ENCODE measurements at regions not wholly inside any gene's neighbourhood (a gene's known extent, or its start where the extent isn't known, plus 50 kb on each side); places are given as distances from the start of the nearest gene placed in this dataset.
"Not testable (repeated sequence)": the region's sequence is repeated elsewhere in the genome, so short reads cannot be mapped to it uniquely, and the experiment has no call there.

DNA sequence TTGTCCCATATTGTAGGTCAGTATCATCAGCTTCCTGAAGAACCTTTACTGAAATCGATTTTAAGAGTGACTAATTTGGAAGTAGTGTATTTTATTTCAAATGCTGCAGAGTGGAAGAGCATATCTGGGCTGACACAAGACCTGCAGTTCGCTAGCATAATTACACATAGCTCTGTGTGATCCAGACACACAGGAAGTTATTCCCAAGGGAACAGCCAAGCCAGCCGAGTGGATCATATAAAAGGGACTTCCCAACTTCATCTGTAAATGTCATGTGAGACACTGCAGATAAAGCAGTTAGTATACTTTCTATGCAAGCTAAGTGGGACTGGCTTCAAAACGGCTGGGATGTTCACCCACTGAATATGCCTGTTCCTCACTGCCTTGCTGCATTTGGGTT is 760.4 kb downstream of the SLITRK1 start:
- Histone ChIP-seq H3K36me3 (replicated peaks in 1 of 2) (no peaks in the 10 kb centered on the region), H3K4me3 (no peak overlapping the region), H3K27ac (no peak overlapping the region), H3K9me3 (replicated peaks in 1 of 3) (no peaks in the 10 kb centered on the region), H3K4me1 (replicated peaks in 1 of 2) (no peaks in the 10 kb centered on the region), H3K27me3 (no peaks in the 10 kb centered on the region)
- no peak for DNase-seq
- intact Hi-C loops (cut with DNase I) = no loop called here
- 51 to 54% (median 53%) methylated on average over 4 of the region's 4 CpGs for WGBS, 4 donors
- TF ChIP-seq, protein P1, sequence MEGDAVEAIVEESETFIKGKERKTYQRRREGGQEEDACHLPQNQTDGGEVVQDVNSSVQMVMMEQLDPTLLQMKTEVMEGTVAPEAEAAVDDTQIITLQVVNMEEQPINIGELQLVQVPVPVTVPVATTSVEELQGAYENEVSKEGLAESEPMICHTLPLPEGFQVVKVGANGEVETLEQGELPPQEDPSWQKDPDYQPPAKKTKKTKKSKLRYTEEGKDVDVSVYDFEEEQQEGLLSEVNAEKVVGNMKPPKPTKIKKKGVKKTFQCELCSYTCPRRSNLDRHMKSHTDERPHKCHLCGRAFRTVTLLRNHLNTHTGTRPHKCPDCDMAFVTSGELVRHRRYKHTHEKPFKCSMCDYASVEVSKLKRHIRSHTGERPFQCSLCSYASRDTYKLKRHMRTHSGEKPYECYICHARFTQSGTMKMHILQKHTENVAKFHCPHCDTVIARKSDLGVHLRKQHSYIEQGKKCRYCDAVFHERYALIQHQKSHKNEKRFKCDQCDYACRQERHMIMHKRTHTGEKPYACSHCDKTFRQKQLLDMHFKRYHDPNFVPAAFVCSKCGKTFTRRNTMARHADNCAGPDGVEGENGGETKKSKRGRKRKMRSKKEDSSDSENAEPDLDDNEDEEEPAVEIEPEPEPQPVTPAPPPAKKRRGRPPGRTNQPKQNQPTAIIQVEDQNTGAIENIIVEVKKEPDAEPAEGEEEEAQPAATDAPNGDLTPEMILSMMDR (IDR thresholded peaks at IDR 0.05) = no peak
- TF ChIP-seq POLR2A (IDR thresholded peaks at IDR 0.05) = no peak

GRCh38 chr13:83117046-83117445 is 765.2 kb downstream of the SLITRK1 start:
- Histone ChIP-seq H3K27me3 (no peaks in the 10 kb centered on the region), H3K36me3 (replicated peaks in 1 of 2) (no peaks in the 10 kb centered on the region), H3K4me1 (replicated peaks in 1 of 2) (no peaks in the 10 kb centered on the region), H3K27ac (no peak overlapping the region), H3K4me3 (no peak overlapping the region), H3K9me3 (replicated peaks in 1 of 3) (no peaks in the 10 kb centered on the region)
- intact Hi-C loops (cut with DNase I) = no loop called here
- WGBS, 4 donors = 49 to 63% (median 56%) methylated on average over 4 of the region's 4 CpGs
- TF ChIP-seq, protein P1 (IDR thresholded peaks at IDR 0.05) = no peak
- TF ChIP-seq POLR2A (IDR thresholded peaks at IDR 0.05) = no peak
- no peak for DNase-seq

- WGBS, 4 donors = 68 to 88% (median 76%) methylated on average over 3 to 5 of the region's 5 CpGs
- H3K27me3 ChIP-seq; H3K27ac ChIP-seq; DNase-seq; H3K9me3 ChIP-seq (replicated peaks in 1 of 3); H3K36me3 ChIP-seq (replicated peaks in 1 of 2); H3K4me1 ChIP-seq (replicated peaks in 1 of 2); H3K4me3 ChIP-seq; intact Hi-C loops (cut with DNase I): not testable (repeated sequence)
Observed at GRCh38 chr13:83101574-83102247, 780.6 kb downstream of the SLITRK1 start.

GRCh38 chr13:83100237-83100636 is 782.0 kb downstream of the SLITRK1 start:
- 75 to 85% (median 78%) methylated on average over 1 of the region's 1 CpG for WGBS, 4 donors

More at GRCh38 chr13:83100237-83100636, 782.0 kb downstream of the SLITRK1 start:
- intact Hi-C loops (cut with DNase I) = no loop called here
- Histone ChIP-seq H3K27ac (no peak overlapping the region), H3K4me1 (replicated peaks in 1 of 2) (no peaks in the 10 kb centered on the region), H3K4me3 (no peak overlapping the region), H3K36me3 (replicated peaks in 1 of 2) (no peaks in the 10 kb centered on the region), H3K9me3 (replicated peaks in 1 of 3) (no peaks in the 10 kb centered on the region), H3K27me3 (no peaks in the 10 kb centered on the region)
- DNase-seq = no peak
- TF ChIP-seq POLR2A (IDR thresholded peaks at IDR 0.05) = no peak
- TF ChIP-seq, protein P1 (IDR thresholded peaks at IDR 0.05) = no peak
